Activated CD4-positive, CD25-positive, alpha-beta regulatory T cell treated with anti-CD3 and anti-CD28 coated beads, Interleukin-2, amount 50 U/mL, for 24 hours (primary cell): ENCODE measurements at regions not wholly inside any gene's neighbourhood (a gene's known extent, or its start where the extent isn't known, plus 50 kb on each side); places are given as distances from the start of the nearest gene placed in this dataset.

Experiments used
- ATAC-seq, 2 donors: fragments of 150-1000 bp; cut with Tn5 transposase; one replicate each; pipeline ENCODE4 v1.10.0; 2021; ENCODE audit warnings: mild to moderate bottlenecking in 1 of 2, moderate library complexity in 1 of 2

GRCh38 chr12:75784591-75784990 is 247.0 kb downstream of the PHLDA1 start:
- no peak for ATAC-seq

- ATAC-seq, result no peak
Measured at GRCh38 chr12:75783093-75783877, 248.3 kb downstream of the PHLDA1 start.

GRCh38 chr12:75782069-75782581 is 249.5 kb downstream of the PHLDA1 start:
- no peak for ATAC-seq

GRCh38 chr12:75781532-75782046 is 250.0 kb downstream of the PHLDA1 start:
- ATAC-seq, result peak; percentile 97 to 98

- no peak for ATAC-seq
Measured at GRCh38 chr12:75779891-75780496, 251.6 kb downstream of the PHLDA1 start.

GRCh38 chr12:75774261-75775052 is 257.1 kb downstream of the PHLDA1 start:
- no peak for ATAC-seq

- ATAC-seq, result no peak
Measured at GRCh38 chr12:75773377-75773776, 258.2 kb downstream of the PHLDA1 start.

- no peak for ATAC-seq
Measured at GRCh38 chr12:75771023-75771422, 259.6 kb upstream of the KRR1 start.

GRCh38 chr12:75767957-75768356 is 256.5 kb upstream of the KRR1 start:
- no peak for ATAC-seq

- ATAC-seq, result peak; percentile 35 to 66
Measured at GRCh38 chr12:75766263-75767160, 255.1 kb upstream of the KRR1 start.

- no peak for ATAC-seq
Measured at GRCh38 chr12:75765170-75766059, 254.0 kb upstream of the KRR1 start.

- no peak for ATAC-seq
Measured at GRCh38 chr12:75764091-75764841, 252.9 kb upstream of the KRR1 start.

- ATAC-seq, result no peak
Measured at GRCh38 chr12:75760573-75761294, 249.3 kb upstream of the KRR1 start.

- ATAC-seq, result peak; percentile 95 to 99
Measured at GRCh38 chr12:75759842-75760572, 248.6 kb upstream of the KRR1 start.

- ATAC-seq, result no peak
Measured at GRCh38 chr12:75759196-75759595, 247.8 kb upstream of the KRR1 start.

GRCh38 chr12:75756771-75757170 is 245.4 kb upstream of the KRR1 start:
- no peak for ATAC-seq

- no peak for ATAC-seq
Measured at GRCh38 chr12:75756111-75756510, 244.7 kb upstream of the KRR1 start.

GRCh38 chr12:75754698-75755097 is 243.3 kb upstream of the KRR1 start:
- ATAC-seq, result no peak

GRCh38 chr12:75754141-75754540 is 242.7 kb upstream of the KRR1 start:
- no peak for ATAC-seq
